ENCODE measurements at regions not wholly inside any gene's neighbourhood (a gene's known extent, or its start where the extent isn't known, plus 50 kb on each side); places are given as distances from the start of the nearest gene placed in this dataset.

GRCh38 chr3:154588831-154589230 is 158.8 kb upstream of the GPR149 start:
- H3K9me3 Mint-ChIP-seq (ENCODE audit: unreplicated experiment) = no peaks in the 10 kb centered on the region
- no peaks in the 10 kb centered on the region for H3K4me1 ChIP-seq (ENCODE audit: insufficient read depth, low read length)
- no peak for TF ChIP-seq CTCF (IDR thresholded peaks at IDR 0.05; ENCODE audit: insufficient read depth, low read depth, low read length)
- no peak for TF ChIP-seq EZH2 (IDR thresholded peaks at IDR 0.05; ENCODE audit: insufficient read depth, low read length)
- no peak overlapping the region for H2AFZ ChIP-seq (ENCODE audit: low read depth, low read length)
- no peaks in the 10 kb centered on the region for H3K27me3 ChIP-seq (ENCODE audit: insufficient read depth, low read length)
- DNase-seq (ENCODE audit: low read depth) = no peak
- H3K36me3 ChIP-seq (ENCODE audit: insufficient read depth, low read length) = no peaks in the 10 kb centered on the region
- no peak overlapping the region for H3K9ac ChIP-seq (ENCODE audit: low read length)
- no peaks in the 10 kb centered on the region for H3K4me1 Mint-ChIP-seq (ENCODE audit: low read depth, unreplicated experiment)
- no peak overlapping the region for H3K27ac Mint-ChIP-seq (ENCODE audit: unreplicated experiment)
- no peaks in the 10 kb centered on the region for H3K36me3 Mint-ChIP-seq (ENCODE audit: low read depth, unreplicated experiment)
- no peaks in the 10 kb centered on the region for H4K20me1 ChIP-seq (ENCODE audit: insufficient read depth, low read length)
- no peaks in the 10 kb centered on the region for H3K79me2 ChIP-seq (ENCODE audit: insufficient read depth, low read length)
- H3K9me3 ChIP-seq (ENCODE audit: insufficient read depth, low read depth, low read length) = no peaks in the 10 kb centered on the region
- H3K4me3 Mint-ChIP-seq (ENCODE audit: unreplicated experiment) = no peak overlapping the region
- H3K4me2 ChIP-seq (ENCODE audit: low read length) = no peak overlapping the region
- no peak overlapping the region for H3K27ac ChIP-seq (ENCODE audit: low read depth, low read length)
- FAIRE-seq = no peak
- H3K27me3 Mint-ChIP-seq (ENCODE audit: low read depth, unreplicated experiment) = no peaks in the 10 kb centered on the region
- H3K4me3 ChIP-seq (ENCODE audit: insufficient read depth, low read depth, low read length) = no peak overlapping the region

DNA sequence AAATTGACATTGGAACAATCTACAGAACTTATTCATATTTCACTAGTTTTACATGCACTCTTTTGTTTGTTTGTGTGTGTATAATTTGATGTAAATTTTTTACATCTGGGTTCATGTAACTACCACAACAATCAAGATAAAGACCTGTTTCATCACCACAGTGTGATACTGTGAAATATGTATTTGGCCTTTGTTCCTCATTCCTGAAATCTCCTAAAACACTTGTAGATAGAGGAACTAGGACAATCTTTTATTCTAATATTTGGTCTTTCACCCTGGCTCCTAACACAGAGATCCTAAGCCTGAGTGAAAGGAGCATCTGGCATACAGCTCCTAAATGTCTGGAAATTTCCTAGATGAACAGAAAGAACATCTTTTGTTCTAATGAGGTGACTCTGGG is 155.0 kb upstream of the GPR149 start:
- H3K9me3 Mint-ChIP-seq (ENCODE audit: unreplicated experiment) = no peaks in the 10 kb centered on the region
- no peaks in the 10 kb centered on the region for H3K27me3 ChIP-seq (ENCODE audit: insufficient read depth, low read length)
- no peak for TF ChIP-seq CTCF (IDR thresholded peaks at IDR 0.05; ENCODE audit: insufficient read depth, low read depth, low read length)
- no peak for TF ChIP-seq EZH2 (IDR thresholded peaks at IDR 0.05; ENCODE audit: insufficient read depth, low read length)
- no peak overlapping the region for H3K27ac ChIP-seq (ENCODE audit: low read depth, low read length)
- FAIRE-seq (no peak), DNase-seq (ENCODE audit: low read depth) (no peak)
- H3K27ac Mint-ChIP-seq (ENCODE audit: unreplicated experiment) = no peak overlapping the region
- H3K9ac ChIP-seq (ENCODE audit: low read length) = no peak overlapping the region
- H3K36me3 Mint-ChIP-seq (ENCODE audit: low read depth, unreplicated experiment) = no peaks in the 10 kb centered on the region
- H3K4me1 ChIP-seq (ENCODE audit: insufficient read depth, low read length) = no peaks in the 10 kb centered on the region
- H3K4me3 Mint-ChIP-seq (ENCODE audit: unreplicated experiment) = no peak overlapping the region
- no peak overlapping the region for H3K4me2 ChIP-seq (ENCODE audit: low read length)
- no peaks in the 10 kb centered on the region for H3K27me3 Mint-ChIP-seq (ENCODE audit: low read depth, unreplicated experiment)
- H2AFZ ChIP-seq (ENCODE audit: low read depth, low read length) = no peak overlapping the region
- H3K4me1 Mint-ChIP-seq (ENCODE audit: low read depth, unreplicated experiment) = no peaks in the 10 kb centered on the region
- no peak overlapping the region for H3K4me3 ChIP-seq (ENCODE audit: insufficient read depth, low read depth, low read length)
- H3K9me3 ChIP-seq (ENCODE audit: insufficient read depth, low read depth, low read length) = no peaks in the 10 kb centered on the region
- no peaks in the 10 kb centered on the region for H3K79me2 ChIP-seq (ENCODE audit: insufficient read depth, low read length)
- no peaks in the 10 kb centered on the region for H3K36me3 ChIP-seq (ENCODE audit: insufficient read depth, low read length)
- no peaks in the 10 kb centered on the region for H4K20me1 ChIP-seq (ENCODE audit: insufficient read depth, low read length)

GRCh38 chr3:154584041-154584440 is 154.1 kb upstream of the GPR149 start:
- Mint-ChIP-seq H3K4me1 (ENCODE audit: low read depth, unreplicated experiment) (no peaks in the 10 kb centered on the region), H3K9me3 (ENCODE audit: unreplicated experiment) (no peaks in the 10 kb centered on the region), H3K27me3 (ENCODE audit: low read depth, unreplicated experiment) (no peaks in the 10 kb centered on the region), H3K4me3 (ENCODE audit: unreplicated experiment) (no peak overlapping the region), H3K36me3 (ENCODE audit: low read depth, unreplicated experiment) (no peaks in the 10 kb centered on the region), H3K27ac (ENCODE audit: unreplicated experiment) (no peak overlapping the region)
- TF ChIP-seq CTCF (IDR thresholded peaks at IDR 0.05; ENCODE audit: insufficient read depth, low read depth, low read length) = no peak
- TF ChIP-seq EZH2 (IDR thresholded peaks at IDR 0.05; ENCODE audit: insufficient read depth, low read length) = no peak
- H3K27me3 ChIP-seq (ENCODE audit: insufficient read depth, low read length) = no peaks in the 10 kb centered on the region
- no peaks in the 10 kb centered on the region for H3K79me2 ChIP-seq (ENCODE audit: insufficient read depth, low read length)
- FAIRE-seq (no peak), DNase-seq (ENCODE audit: low read depth) (no peak)
- no peaks in the 10 kb centered on the region for H3K4me1 ChIP-seq (ENCODE audit: insufficient read depth, low read length)
- H3K9ac ChIP-seq (ENCODE audit: low read length) = no peak overlapping the region
- no peaks in the 10 kb centered on the region for H3K9me3 ChIP-seq (ENCODE audit: insufficient read depth, low read depth, low read length)
- H3K27ac ChIP-seq (ENCODE audit: low read depth, low read length) = no peak overlapping the region
- no peak overlapping the region for H3K4me2 ChIP-seq (ENCODE audit: low read length)
- H3K36me3 ChIP-seq (ENCODE audit: insufficient read depth, low read length) = no peaks in the 10 kb centered on the region
- H2AFZ ChIP-seq (ENCODE audit: low read depth, low read length) = no peak overlapping the region
- H4K20me1 ChIP-seq (ENCODE audit: insufficient read depth, low read length) = no peaks in the 10 kb centered on the region
- no peak overlapping the region for H3K4me3 ChIP-seq (ENCODE audit: insufficient read depth, low read depth, low read length)

Data from astrocyte (in vitro differentiated cells and primary cell).